ENCODE measurements at regions not wholly inside any gene's neighbourhood (a gene's known extent, or its start where the extent isn't known, plus 50 kb on each side); places are given as distances from the start of the nearest gene placed in this dataset.
A peak's percentile ranks its signal among the peaks of the same experiment; 100 is the strongest.

DNA sequence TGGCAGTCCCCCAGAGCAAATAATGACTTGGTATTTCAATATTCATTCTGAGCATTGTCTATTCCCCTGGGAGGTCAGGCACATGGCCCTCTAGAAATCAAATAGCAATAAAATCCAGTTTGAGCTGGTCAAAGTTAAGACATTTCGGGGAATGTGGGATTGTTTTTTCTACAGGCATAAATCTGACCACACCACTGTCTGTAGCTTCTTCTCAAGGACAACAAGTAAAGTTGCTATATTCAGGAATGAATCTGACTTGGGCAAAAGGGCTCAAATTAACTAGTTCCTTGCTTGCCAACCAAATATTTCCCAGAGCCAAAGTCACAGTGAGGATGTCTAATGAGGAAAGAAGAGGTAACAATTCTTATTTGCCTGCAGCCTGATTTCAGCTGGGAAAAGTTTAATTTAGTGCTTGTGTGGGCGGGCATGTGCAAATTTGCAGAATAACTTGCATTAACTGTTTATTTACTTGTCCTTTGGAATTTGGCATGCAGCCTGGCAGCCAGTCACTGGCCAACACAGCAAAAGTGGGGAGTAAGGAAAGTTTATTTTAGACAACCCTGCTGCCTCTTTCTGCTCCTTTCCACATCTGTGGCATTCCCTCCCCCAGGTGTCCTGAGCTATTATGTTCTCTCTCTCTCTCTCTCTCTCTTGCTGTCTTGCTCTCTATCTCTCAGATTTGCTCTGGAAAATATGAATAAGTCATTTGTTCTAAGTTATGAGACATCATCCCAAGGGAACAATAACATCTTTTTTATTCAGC is 51.2 kb upstream of the ARHGAP20 start (continued):
- TF ChIP-seq ZNF596 (tag by site-specific recombination; IDR thresholded peaks at IDR 0.05), result 0 out of 2 replicates have a peak, but pooled peaks have one; percentile 27
- TF ChIP-seq, protein P1, sequence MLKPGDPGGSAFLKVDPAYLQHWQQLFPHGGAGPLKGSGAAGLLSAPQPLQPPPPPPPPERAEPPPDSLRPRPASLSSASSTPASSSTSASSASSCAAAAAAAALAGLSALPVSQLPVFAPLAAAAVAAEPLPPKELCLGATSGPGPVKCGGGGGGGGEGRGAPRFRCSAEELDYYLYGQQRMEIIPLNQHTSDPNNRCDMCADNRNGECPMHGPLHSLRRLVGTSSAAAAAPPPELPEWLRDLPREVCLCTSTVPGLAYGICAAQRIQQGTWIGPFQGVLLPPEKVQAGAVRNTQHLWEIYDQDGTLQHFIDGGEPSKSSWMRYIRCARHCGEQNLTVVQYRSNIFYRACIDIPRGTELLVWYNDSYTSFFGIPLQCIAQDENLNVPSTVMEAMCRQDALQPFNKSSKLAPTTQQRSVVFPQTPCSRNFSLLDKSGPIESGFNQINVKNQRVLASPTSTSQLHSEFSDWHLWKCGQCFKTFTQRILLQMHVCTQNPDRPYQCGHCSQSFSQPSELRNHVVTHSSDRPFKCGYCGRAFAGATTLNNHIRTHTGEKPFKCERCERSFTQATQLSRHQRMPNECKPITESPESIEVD (tag by site-specific recombination; IDR thresholded peaks at IDR 0.05), result peak; percentile 85
- no peak for TF ChIP-seq ZBTB21 (tag by site-specific recombination; IDR thresholded peaks at IDR 0.05)
- peak; percentile 81 for TF ChIP-seq ZBTB49 (tag by site-specific recombination; IDR thresholded peaks at IDR 0.05; ENCODE audit: low read depth)
- no peak for TF ChIP-seq ZBTB17 (tag by site-specific recombination; IDR thresholded peaks at IDR 0.05)
- 0 out of 2 replicates have a peak, but pooled peaks have one; percentile 14 for TF ChIP-seq GLIS1 (tag by site-specific recombination; IDR thresholded peaks at IDR 0.05)
- TF ChIP-seq SP3 (tag by site-specific recombination; IDR thresholded peaks at IDR 0.05), result no peak
- no peak for TF ChIP-seq TRIM28 (IDR thresholded peaks at IDR 0.05; ENCODE audit: borderline replicate concordance, low read length)
- no peak for TF ChIP-seq KLF7 (tag by site-specific recombination; IDR thresholded peaks at IDR 0.05; ENCODE audit: borderline replicate concordance)
- TF ChIP-seq GLIS2 (tag by site-specific recombination; IDR thresholded peaks at IDR 0.05), result no peak
- no peak for TF ChIP-seq BCL11B (tag by site-specific recombination; IDR thresholded peaks at IDR 0.05; ENCODE audit: low read depth)
- TF ChIP-seq ZSCAN16 (tag by site-specific recombination; IDR thresholded peaks at IDR 0.05), result no peak
- no peak for TF ChIP-seq SALL2 (tag by site-specific recombination; IDR thresholded peaks at IDR 0.05; ENCODE audit: borderline replicate concordance)
- peak; percentile 50 for TF ChIP-seq ZNF335 (tag by site-specific recombination; conservative IDR thresholded peaks at IDR 0.05)
- TF ChIP-seq SP7 (tag by site-specific recombination; IDR thresholded peaks at IDR 0.05), result no peak
- no peak for TF ChIP-seq ZNF544 (tag by site-specific recombination; IDR thresholded peaks at IDR 0.05)
- TF ChIP-seq, protein P2, sequence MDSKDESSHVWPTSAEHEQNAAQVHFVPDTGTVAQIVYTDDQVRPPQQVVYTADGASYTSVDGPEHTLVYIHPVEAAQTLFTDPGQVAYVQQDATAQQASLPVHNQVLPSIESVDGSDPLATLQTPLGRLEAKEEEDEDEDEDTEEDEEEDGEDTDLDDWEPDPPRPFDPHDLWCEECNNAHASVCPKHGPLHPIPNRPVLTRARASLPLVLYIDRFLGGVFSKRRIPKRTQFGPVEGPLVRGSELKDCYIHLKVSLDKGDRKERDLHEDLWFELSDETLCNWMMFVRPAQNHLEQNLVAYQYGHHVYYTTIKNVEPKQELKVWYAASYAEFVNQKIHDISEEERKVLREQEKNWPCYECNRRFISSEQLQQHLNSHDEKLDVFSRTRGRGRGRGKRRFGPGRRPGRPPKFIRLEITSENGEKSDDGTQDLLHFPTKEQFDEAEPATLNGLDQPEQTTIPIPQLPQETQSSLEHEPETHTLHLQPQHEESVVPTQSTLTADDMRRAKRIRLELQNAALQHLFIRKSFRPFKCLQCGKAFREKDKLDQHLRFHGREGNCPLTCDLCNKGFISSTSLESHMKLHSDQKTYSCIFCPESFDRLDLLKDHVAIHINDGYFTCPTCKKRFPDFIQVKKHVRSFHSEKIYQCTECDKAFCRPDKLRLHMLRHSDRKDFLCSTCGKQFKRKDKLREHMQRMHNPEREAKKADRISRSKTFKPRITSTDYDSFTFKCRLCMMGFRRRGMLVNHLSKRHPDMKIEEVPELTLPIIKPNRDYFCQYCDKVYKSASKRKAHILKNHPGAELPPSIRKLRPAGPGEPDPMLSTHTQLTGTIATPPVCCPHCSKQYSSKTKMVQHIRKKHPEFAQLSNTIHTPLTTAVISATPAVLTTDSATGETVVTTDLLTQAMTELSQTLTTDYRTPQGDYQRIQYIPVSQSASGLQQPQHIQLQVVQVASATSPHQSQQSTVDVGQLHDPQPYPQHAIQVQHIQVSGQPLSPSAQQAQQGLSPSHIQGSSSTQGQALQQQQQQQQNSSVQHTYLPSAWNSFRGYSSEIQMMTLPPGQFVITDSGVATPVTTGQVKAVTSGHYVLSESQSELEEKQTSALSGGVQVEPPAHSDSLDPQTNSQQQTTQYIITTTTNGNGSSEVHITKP (tag by site-specific recombination; IDR thresholded peaks at IDR 0.05), result 0 out of 2 replicates have a peak, but pooled peaks have one; percentile 18
- TF ChIP-seq ZFP37 (tag by site-specific recombination; IDR thresholded peaks at IDR 0.05), result no peak

DNA sequence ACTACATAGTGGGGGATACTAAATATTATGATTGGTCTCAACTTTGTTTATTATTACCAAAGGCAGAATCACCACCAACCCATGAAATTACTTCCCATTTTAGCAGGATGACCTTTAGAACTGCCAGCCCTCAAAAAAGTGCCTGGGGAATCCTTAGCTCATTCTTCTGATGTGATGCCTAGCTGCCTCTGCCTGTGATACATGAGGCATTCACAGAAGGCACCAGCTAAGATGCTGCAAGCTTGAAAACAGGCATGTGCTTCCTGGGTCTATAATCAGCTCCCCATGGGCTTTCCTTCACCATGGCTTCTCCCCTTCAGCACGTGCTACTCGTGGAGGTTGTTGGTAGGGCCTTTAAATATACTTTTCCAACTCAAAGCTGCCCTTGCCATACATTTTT is 50.4 kb upstream of the ARHGAP20 start:
- Histone ChIP-seq H3K27ac (ENCODE audit: extremely low read depth, low read depth, low read length) (no peak overlapping the region), H3K4me3 (ENCODE audit: low read depth, low read length) (no peak overlapping the region), H3K4me1 (ENCODE audit: control insufficient read depth, insufficient read depth, low read length) (peaks cover 4% of the 10 kb centered on the region; the same call in 1 of the 2 replicates), H3K36me3 (ENCODE audit: control insufficient read depth in 2 of 2, insufficient read depth in 1 of 2, low read length in 2 of 2) (no peaks in the 10 kb centered on the region), H3K9me3 (ENCODE audit: control insufficient read depth, insufficient read depth, low read depth, low read length) (no peaks in the 10 kb centered on the region)
- POLR2A ChIA-PET, result no interaction called here
- CTCF ChIA-PET, result no interaction called here
- TF ChIP-seq ZNF214 (tag by site-specific recombination; IDR thresholded peaks at IDR 0.05; ENCODE audit: borderline replicate concordance), result no peak
- no peak for TF ChIP-seq ZNF777 (tag by site-specific recombination; IDR thresholded peaks at IDR 0.05; ENCODE audit: borderline replicate concordance)
- no peak for TF ChIP-seq ZNF37A (tag by site-specific recombination; IDR thresholded peaks at IDR 0.05)
- TF ChIP-seq ZNF302 (tag by site-specific recombination; IDR thresholded peaks at IDR 0.05; ENCODE audit: low read depth), result no peak
- TF ChIP-seq ZNF560 (tag by site-specific recombination; IDR thresholded peaks at IDR 0.05; ENCODE audit: borderline replicate concordance), result no peak
- no peak for TF ChIP-seq ZIC2 (tag by site-specific recombination; IDR thresholded peaks at IDR 0.05)
- no peak for TF ChIP-seq ZNF639 (tag by site-specific recombination; IDR thresholded peaks at IDR 0.05)
- TF ChIP-seq FEZF1 (tag by site-specific recombination; IDR thresholded peaks at IDR 0.05), result no peak
- TF ChIP-seq ZNF692 (tag by site-specific recombination; IDR thresholded peaks at IDR 0.05), result no peak
- TF ChIP-seq ZSCAN16 (tag by site-specific recombination; IDR thresholded peaks at IDR 0.05), result no peak
